Inferior parietal cortex (tissue), 1 donor: ENCODE measurements at regions not wholly inside any gene's neighbourhood (a gene's known extent, or its start where the extent isn't known, plus 50 kb on each side); places are given as distances from the start of the nearest gene placed in this dataset.
"Not testable (repeated sequence)": the region's sequence is repeated elsewhere in the genome, so short reads cannot be mapped to it uniquely, and the experiment has no call there.

Experiments used
- DNase-seq: peaks from one replicate; pipeline ENCODE4 v3.0.0-alpha.2; 2016; ENCODE audit errors: extremely low spot score

DNA sequence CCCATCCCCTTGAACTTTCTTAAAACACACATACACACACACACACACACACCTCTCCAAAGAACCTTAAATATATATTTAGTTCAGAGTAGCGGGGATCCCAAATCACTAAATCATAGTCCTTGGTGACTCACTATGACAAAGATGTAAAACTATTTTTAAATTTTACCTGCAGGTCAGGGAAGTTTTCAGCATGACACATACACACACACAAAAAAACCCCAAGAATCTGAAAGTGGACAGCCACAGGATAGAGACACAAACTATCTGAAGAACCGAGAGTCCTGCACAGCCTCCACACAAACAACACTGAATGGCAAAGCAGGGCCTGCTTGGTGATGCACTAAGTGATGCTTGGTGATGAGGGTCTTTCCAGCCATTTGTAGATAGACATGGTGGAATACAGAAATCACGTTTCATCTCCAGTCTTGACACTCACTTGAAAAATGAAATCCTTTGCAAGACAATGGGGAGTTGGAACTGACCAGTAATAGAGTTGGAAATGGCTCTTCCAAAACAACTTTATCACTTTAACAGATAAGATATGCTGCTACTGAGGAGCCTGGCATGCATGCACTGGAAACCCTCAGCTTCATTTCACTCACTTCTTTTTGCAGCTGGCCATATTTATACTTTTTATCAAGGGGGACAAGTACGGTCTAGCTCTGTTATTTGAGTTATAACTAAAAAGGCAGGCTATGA, 307.3 kb downstream of the RAPGEF2 start:
- no peak for DNase-seq

DNA sequence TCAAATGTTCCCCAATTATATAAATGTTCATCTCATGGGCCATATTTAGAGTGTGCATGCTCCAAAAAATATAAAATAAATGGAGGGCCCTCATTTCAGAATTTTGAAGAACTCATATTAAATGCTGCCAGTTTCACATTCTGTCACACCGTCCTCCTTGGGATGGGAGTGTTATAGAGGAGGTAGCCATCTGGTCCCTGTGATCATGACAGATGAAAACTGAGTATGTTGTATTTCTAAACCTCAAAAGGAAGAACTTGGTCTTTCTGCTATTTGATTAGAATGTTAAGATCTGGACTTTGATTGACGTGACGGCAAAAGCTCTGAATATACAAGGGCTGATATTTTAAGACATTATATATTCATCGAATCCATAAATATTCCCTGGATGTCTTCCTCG, 308.0 kb downstream of the RAPGEF2 start:
- DNase-seq: peak; percentile 21

DNA sequence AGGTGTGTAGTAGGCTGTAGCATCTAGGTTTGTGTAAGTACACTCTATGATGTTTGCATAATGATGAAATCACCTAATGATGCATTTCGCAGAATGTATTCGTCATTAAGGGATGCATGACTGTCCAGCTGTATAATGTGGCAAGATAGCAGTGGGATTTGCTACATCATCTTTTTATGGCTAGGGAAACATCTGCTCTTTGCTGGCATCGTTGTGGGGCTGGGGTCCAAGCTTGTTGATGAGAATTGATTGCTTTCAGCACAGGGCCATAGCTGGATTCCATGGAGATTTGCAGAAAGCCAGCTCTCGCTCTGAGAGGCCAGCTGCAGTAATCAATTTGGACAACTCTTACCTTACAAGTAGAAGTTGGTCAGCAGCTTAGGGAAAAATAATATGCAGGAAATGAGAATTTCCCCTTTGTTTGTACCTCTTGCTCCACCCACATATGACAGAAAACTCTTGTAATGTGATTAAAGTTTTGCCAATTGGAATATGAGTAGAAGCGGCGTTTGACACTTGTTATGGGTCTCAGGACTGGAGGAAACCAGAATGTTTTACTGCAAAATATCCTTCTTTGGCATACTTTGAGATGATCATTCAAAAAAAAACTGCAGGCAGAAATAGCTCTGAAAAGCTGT, 310.5 kb downstream of the RAPGEF2 start:
- no peak for DNase-seq

DNA sequence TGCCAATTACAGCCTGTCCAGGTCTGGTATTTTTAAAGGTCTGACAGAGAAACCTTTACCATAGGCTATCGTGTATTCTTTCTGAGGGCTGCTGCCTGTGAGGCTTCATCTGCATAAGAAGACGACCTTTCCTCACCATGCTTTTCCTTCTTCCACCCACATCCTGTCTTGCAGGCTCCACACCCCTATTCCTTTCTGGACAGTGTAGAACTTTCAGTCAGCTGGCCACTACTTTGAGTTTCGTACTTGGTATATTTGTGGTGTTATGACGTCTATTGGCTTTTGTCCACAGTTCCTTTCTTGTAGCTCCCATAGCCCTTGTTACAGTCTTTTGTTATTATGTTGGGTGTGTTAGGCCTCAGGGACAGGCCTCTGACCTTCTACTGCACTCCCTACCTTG, 311.4 kb downstream of the RAPGEF2 start:
- DNase-seq: no peak

DNA sequence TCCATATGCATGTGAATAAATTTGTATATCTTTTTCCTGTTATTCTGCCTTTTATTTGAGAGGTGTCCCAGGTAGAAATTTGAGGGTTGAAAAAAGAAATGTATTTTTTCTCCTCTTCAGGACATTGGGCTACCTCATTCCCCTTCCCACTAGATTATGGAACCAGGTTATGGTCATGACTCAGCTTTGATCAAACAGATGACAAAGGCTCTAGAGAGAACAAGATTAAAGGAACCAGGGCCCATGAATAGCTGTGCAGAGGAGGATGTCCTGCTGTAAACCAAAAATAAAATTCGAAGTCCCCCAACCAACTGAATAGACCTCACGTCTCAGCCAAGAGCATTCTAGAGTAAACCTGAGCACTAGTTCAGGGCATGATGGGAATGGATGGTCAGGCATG, 313.2 kb downstream of the RAPGEF2 start:
- no peak for DNase-seq

DNA sequence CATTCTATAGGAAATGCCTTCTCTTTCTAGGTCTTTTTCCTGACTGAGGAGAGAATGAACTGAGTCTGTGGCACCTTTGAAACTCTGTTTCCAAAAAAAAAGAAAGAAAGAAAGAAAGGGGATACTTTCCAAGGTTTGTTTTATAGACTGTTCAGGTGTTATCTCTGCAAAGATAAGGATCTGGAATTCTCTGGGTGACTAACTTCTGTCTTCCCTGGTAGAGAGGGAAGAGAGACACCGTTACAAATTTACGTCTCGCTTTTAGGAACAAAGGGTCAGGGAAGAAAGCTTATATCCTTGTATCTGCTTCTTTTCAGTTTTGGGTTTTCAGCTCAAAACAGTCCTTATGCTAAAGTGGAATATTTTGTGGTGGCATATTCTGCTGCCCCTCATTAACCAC, 314.1 kb downstream of the RAPGEF2 start:
- no peak for DNase-seq

DNA sequence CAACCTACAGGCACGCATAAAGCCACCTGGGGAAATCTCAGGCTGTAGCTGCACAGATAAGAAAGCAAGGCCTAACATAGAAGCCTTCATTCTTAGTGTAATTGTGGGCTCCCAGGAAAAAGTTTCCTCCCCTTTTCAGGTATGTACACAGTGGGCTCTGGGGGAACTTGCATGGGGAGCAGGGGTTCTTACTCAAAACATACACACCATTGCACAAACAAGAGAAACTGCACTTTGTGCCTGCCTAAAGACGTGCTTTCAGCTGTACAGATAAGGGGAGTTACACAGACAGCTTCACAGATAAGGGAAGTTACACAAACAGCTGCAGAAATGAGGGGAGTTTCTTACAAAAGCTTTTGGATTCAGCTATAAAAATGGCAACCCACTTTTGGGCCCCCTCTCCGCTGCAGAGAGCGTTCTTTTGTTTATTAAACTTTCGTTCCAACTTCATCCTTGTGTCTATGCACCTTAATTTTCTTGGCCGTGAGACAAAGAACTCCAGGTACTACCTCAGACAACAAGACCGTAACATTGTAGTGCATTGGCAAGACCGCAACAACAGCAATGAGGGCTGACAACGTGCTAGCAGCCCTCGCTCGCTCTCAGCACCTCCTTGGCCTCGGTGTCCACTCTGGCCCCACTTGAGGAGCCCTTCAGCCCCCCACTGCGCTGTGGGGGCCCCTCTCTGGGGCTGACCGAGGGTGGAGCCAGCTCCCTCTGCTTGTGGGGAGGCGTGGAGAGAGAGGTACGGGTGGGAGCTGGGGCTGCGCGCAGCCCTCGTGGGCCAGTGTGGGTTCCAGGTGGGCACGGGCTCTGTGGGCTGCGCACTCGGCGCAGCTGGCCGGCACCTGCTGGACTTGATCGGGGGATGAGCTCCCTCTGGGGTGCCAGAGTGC, 317.5 kb downstream of the RAPGEF2 start:
- no peak for DNase-seq

DNA sequence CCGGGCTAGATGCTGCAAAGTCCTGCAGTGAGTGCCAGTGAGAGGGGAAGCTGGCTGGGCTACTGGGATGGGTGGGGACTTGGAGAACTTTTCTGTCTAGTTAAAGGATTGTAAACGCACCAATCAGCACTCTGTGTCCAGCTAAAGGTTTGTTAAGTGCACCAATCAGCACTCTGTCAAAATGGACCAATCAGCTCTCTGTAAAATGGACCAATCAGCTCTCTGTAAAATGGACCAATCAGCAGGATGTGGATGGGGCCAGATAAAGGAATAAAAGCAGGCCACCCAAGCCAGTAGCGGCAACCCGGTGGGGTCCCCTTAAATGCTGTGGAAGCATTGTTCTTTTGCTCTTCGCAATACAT, 318.2 kb downstream of the RAPGEF2 start:
- not testable (repeated sequence) for DNase-seq

DNA sequence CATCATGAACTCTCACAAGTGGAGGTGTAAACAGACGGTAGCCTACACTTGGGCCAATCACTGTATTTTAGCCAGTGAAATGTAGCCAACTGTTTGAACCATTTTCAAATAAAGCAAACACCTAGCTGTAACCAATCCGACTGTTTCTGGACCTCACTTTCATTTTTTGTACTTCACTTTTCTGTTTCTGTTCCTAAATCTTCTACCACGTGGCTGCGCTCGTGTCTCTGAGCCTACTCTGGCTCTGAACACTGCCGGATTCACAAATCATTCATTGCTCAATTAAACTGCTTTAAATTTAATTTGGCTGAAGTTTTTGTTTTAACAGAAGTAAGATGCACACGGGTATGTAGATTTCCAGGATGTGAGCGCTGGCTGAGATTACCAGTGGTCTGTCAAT, 319.1 kb downstream of the RAPGEF2 start:
- no peak for DNase-seq

DNA sequence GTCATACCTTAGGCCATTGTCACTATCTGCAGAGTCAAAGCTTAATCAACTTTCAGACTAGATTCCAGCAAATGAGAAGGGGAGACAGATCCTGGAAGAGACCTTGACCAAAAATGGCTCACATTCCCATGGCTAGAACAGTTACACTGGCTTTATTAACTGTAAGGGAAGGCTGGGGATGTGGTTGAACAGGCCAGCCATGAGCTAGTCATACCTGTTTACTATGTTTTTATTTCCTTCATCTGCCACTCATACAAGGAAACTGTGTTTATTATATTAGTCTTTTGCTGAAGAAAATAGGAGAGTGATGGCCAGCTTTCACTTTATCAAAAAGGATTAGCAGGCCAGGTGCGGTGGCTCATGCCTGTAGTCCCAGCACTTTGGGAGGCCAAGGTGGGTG, 319.7 kb downstream of the RAPGEF2 start:
- DNase-seq: no peak

DNA sequence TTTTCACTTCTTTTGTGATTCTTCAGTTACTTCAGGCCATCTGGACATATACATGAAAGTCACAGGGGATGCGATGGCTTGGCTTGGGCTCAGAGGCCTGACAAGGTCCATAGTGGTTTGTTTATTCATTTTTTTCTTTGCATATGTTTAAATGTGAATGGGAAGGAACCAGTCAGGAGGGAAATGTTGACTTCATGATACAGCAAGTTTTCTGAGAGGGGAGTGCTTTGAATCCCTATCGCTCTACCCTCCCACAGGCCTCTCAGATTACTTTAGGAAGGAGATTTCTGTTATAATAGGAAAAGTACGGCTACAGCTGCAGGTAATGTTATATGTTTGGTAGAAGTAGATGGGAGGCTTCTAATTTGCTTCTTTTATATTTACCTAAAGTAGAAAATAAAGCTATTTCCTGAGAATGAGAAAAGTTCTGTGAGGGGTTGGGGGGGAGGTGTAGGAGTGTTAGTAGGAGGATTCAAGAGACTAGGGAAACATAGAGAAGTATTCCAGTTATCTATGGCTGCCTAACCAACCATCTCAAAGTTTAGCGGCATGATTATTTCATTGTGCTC, 322.9 kb downstream of the RAPGEF2 start:
- DNase-seq: no peak

DNA sequence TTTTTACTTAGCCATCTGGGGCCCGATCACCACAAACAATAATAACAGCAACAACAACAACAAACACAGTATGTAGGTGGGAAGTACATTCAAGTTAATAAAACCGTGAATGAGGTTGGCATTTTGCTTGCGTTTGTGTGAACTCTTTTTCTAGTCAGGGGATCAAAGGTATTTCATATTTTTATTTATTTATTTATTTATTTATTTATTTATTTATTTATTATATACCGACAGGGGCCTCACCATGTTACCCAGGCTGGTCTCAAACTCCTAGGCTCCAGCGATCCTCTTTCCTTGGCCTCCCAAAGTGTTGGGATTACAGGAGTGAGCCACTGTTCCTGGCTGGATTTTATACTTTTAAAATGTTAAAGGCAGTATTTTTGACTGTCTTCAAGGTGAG, 325.4 kb downstream of the RAPGEF2 start:
- DNase-seq: no peak

DNA sequence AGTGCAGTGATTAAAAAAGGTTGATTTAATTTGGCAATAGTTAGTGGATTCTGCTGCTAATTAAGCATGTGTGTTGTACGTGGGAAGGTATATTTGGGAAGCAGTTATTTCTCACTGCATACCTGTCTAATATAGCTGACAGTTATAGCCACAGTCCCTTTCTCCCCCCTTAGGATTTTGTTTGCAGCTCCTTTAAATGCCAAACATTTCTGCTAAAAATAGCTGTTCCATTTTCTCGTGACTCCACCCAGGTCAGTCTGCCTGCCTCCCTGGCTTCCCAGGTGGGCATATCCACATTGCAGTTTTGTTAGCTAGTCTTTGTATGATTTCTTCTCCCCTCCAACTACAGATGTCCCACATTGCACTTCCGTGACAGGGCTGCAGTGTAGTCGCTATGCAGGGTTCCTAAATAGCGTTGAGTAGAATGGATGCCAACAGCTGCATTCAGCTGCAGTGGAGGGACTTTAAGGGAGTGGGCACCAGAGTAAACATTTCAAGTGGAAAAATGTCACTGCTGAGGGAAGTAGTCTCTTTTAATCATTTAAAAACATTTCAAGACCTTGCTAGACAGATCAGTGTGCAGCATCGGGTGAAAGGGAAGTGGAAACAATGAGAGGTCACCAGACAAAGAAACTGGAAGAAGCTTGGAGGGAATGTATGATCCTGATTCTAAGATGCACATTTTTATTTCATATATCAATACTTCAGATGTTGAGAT, 326.3 kb downstream of the RAPGEF2 start:
- no peak for DNase-seq

DNA sequence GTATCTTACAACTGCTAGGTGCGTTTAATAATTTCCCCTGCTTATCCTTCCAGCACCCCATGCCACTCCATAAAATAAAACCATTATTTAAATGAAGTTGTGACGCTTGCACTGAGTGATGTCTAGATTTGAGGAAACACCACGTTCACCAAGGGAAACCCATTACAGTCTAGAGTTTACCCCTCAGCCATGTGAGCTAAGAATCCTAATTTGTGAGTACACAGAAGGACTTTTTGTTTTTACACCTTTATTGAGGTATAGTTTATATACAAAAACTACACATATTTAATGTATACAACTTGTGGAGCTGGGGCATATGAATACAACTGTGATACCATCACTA, 326.8 kb downstream of the RAPGEF2 start:
- no peak for DNase-seq

DNA sequence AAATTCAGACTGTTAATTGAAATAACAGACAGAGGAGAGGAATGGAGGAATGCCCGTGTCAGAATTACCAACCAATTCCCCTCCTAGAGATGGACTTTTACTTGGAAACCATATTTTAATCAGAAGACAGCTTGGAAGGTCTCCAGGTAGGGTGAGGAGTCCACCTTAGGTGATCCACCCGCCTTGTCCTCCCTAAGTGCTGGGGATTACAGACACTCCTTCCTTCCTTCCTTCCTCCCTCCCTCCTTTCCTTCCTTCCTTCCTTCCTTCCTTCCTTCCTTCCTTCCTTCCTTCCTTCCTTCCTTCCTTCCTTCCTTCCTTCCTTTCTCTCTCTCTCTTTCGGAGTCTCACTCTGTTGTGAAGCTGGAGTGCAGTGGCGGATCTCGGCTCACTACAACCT, 328.0 kb downstream of the RAPGEF2 start:
- DNase-seq: no peak

DNA sequence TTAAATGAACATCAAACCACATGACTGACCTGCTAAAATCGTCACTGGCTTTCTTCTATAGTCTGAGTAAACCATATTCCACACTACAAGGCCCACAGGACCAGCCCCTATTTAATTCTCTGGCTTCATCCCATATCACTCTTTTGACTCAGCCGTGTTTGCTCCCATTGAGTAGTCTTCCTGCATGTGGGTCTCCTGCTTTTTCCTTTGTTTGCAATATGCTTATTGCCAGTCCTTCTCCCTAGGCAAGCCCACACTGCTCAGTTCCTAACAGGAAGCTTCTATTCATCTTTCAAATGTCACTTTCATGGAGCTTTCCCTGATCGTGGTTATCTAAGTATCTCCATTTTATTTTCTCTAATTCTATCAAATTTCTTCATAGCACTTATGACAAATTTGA, 329.6 kb downstream of the RAPGEF2 start:
- no peak for DNase-seq

DNA sequence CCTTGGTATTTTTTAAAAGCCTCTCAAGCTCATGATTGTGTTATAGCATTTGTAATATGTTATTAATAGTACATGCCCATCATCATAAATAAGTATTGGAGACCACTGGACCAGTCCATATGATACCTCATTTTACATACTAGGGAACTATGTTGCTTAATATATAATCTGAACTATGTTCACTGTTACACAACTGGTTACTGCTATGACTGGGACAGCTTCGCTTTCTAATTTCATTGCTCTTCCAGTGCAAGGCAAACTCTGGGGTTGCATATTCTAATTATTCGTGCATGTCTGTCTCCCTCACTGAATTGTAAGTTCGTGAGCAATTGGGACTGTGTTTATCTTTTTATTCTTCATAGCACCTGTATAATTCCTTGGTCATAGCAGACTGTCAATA, 330.5 kb downstream of the RAPGEF2 start:
- DNase-seq: no peak

DNA sequence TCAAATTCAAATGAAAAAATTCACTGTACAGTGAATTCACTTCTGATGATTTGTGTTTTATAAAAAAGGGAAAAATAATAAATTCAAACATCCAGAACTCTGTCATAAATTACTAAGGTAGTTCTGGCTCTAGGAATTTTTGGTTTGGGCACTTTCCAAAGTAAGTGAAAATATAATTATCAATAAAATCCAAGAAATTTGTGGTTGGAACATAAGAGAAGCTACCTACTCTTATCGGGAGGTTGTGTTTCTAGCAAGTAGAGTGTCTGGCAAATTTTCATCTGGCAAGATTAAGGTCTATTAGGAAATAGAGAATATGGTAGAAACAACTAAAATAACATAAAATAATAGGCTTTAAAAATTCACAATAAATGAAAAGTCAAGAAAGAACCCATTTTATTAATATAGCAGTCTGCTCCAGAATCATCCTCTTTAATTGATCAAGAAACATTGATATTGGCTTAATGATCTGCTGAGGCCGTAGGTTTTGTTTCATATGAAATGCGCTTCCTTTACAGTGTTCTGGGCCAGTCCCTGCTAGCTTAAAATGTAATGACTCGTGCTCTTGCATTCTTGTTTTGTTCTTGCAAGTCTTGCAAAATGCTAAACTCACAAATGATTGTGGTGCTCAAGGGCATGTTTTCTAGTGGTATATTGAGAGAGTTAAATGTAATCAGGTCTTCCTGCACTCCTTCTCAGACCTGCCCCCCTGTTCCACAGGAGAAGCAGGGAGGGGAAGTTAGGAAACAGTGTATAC, 331.4 kb downstream of the RAPGEF2 start:
- no peak for DNase-seq

DNA sequence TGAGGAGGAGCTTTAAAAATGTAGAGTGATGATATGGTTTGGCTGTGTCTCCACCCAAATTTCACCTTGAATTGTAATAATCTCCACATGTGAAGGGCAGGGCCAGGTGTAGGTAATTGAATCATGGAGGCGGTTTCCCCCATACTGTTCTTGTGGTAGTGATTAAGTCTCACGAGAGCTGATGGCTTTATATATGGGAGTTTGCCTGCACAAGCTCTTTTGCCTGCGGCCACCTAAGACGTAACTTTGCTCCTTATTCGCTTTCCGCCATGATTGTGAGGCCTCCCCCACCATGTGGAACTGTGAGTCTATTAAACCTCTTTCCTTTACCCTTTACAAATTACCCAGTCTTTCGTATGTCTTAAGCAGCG, 332.0 kb downstream of the RAPGEF2 start:
- DNase-seq: no peak

DNA sequence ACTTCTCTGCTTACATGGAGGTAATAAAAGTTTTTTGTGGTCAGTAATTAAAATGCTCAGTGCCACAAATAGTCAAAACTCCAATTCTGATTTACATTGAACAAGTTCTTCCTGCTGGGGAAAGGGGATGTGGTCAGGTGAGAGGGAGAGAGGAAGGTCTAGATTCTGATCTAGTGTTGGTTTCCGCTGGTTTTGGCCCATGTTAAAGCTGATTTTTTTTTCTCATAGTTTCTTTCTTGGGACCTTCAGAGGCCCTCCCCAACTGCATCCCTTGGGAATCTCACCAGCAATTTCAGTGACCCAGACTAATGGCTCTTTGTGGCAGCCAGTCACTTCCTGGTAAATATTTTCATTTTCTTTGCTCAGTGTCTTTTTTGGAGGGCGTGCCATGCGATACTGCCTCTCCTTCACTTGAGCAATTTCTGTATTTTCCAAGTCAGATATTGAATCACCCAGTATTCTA, 332.7 kb downstream of the RAPGEF2 start:
- DNase-seq: no peak

DNA sequence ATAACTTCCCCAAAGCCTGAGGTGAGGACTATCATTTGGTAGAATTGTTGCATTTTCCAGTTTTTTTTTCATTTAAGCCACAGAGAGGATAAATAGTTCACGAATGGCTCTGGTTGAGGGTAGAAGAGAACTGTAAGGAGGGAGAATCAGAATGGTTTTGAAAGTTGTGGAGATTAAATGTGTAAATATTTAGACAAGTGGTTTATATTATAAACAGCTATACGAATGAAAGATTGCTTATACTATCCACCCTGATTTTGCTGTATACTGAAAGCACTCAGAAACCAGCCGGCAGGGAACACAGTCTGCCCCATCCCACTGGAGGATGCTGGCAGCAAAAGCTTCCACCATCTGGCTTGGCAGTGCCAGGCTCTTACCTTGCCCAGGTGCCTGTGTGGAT, 341.1 kb downstream of the RAPGEF2 start:
- DNase-seq: no peak
